GM11168 (cell line): ENCODE measurements at regions not wholly inside any gene's neighbourhood (a gene's known extent, or its start where the extent isn't known, plus 50 kb on each side); places are given as distances from the start of the nearest gene placed in this dataset.

Source experiments
- in situ Hi-C: fragments of 300-500 bp; cut with MboI; formaldehyde crosslinking; loops from one replicate; pipeline ENCODE4 v1.12.0; 2022; ENCODE audit warnings: low sequenced_read_pairs; ENCODE audit not compliant: unreplicated experiment

DNA sequence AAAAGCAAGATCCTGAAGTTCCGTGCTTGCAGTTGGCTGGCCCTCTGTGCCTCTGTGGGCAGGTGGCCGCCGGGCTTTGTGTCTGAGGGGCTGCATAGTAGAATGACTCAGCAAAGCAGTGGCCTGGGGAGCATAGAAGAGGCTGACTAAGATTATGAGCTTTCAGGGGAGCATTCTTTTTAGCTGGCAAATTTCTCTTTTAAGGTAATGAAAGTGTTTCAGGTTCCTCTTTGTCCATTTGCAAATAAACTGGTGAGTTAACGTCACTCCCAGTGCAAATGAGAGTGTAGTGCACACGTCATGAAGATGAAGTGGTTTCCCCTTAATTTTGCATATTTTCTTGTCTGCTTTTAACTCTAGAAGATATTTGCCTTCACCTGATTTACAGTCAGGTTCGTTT lies 98.6 kb downstream of the BCL2L11 start:
- in situ Hi-C loops: no loop called here

DNA sequence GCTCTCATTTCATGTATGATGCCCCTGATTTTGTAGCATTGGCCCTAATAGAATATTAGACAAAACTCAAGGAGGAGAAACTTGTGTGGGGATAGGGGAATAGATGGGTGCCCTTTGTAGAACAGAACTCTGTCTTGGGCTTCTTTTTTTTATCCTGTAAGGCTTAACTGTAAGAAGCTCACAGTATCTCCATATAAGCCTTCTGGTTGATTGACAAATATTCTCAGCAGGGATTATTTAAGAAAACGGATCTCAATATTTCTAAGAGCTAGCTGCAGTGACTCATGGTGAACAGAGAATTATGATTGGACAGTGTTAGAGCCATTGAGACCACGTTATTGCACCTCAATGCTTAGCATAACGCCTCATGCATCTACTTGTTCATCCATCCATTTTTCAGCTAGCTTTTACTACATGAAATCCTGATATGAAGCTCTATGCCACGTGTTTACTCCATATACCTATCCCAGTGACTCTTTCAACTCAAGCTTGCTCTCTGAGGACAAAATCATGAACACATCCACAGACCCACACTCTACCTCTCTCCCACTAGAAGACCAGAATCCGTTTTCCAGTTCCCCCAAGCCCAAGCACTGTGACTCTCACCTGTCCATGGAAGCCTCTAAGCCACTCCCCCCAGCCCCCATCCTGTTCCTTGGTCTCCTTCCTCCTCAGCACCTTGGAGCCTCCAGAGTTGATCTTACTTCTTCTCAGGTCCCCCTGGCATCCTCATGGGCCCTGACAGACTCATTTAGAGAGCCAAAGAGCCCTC lies 99.2 kb downstream of the BCL2L11 start:
- in situ Hi-C loops: no loop called here

DNA sequence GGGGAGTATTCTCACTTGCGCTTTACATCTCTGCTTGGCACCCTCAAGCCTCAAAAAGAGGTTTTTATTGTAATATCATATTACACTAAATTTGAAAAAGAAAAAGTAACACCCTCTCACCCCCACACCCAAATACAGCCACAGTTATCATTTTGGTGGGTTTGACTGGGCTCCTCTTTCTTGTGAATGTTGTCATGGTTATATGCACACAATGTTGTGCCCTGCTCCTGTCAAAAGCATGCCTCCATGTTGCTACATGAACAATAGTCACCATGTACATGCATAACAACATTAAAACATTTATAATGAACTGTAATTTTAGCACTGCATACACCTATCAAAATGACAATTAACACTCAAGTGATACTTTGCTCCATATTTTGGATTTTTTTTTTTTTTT lies 100.2 kb downstream of the BCL2L11 start:
- in situ Hi-C loops: no loop called here

DNA sequence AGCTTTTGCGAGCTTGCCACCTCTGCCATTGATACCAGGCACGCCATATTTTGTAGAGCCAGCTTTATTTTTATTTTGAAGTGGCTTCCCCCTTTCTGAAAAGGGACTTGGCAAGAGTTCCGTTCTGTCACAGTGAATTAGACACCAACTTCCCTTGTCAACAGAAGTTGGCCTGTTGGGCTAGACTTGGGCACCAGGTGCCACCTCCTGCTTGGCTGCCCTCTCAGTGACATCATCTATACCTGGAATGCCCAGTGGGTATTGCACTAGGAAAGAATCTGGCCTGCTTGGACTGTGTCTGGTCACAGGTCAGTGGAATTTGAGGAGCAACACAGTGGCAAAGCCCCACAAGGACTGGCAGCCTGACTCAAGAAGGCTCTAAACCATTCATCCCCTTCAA lies 101.0 kb downstream of the BCL2L11 start:
- in situ Hi-C loops: no loop called here

DNA sequence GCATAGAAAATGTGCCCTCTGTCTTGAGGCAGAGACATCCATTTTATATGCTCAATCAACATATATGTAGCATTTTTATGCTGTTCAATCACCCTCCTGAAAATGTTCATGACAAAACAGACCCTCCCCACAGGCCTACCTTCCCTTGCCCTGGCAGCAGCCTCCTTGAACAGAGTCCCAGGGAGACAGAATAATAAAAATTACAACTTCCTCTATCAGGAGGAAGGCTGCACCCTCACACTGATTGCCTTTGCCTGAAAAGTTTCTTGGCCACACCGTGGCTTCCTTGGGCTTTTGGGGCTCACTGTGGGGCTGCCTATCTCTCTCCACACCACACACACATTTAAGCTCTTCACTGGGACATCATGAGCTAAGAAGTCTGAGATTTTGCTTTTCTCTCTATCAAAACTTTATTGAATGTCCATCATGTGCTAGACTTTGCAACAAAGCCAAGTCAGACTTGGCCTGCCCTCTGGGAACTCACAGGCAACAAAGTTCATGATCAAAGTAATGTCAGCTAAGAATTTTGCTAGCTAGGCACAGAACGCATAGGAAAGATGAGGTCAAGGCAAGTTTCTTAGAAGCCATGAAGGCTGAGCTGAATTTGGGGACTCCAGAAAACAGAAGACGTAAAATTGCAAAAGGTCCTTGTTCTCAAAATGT lies 101.6 kb downstream of the BCL2L11 start:
- in situ Hi-C loops: no loop called here

DNA sequence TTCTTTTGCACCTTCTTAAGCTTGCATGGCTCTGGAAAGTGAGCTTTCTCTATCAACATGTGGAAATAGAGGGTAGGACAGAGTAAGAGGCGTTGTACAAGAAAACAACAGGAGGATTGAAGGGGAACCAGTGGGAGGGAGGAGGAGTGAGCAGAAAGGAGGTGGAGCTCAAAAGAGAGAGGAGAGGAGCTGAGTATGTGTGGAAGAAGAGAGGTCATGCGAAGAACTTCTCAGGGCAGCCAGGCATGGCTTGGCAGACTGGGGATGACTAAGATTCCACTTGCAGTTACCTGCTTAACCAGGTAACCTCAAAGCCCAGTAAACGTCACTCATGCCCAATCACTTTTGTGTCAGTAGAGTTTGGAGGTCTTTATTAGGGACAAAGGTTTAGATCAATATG lies 105.1 kb downstream of the BCL2L11 start:
- in situ Hi-C loops: no loop called here

GRCh38 chr2:111226876-111227700 lies 106.4 kb downstream of the BCL2L11 start:
- in situ Hi-C loops: no loop called here

- in situ Hi-C loops: no loop called here
Observed at GRCh38 chr2:111227716-111228141, 107.0 kb downstream of the BCL2L11 start.

DNA sequence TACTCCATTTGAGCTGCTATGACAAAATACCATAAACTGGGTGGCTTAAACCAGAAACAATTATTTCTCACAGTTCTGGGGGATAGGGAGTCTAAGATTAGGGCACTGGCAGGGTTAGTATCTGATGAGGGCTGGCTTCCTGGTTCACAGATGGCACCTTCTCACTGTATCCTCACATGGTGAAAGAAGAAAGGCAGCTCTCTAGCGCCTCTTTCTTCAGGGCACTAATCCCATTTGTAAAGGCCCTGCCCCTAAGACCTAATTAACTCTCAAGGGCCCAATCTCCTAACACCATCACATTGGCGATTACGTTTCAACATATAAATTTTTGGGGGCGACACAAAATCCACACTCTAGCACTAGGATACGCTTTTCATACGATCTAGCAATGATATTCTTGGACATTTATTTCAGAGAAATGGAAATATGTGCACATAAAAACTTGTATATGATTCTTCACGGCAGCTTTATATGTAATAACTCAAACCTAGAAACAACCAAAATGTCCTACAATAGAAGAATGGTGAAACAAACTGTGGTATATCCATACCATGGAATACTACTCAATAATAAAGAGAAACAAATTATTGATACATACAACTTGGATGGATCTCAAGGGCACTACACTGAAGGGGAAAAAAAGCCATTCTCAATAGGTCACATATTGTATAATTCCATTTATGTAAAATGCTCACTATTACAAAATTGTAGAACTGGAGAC lies 111.0 kb downstream of the BCL2L11 start:
- in situ Hi-C loops: no loop called here

- in situ Hi-C loops: no loop called here
Observed at GRCh38 chr2:111235192-111236015, 114.7 kb downstream of the BCL2L11 start.

- in situ Hi-C loops: no loop called here
Observed at GRCh38 chr2:111236025-111236424, 115.3 kb downstream of the BCL2L11 start.

GRCh38 chr2:111238296-111238695 lies 117.6 kb downstream of the BCL2L11 start:
- in situ Hi-C loops: no loop called here

DNA sequence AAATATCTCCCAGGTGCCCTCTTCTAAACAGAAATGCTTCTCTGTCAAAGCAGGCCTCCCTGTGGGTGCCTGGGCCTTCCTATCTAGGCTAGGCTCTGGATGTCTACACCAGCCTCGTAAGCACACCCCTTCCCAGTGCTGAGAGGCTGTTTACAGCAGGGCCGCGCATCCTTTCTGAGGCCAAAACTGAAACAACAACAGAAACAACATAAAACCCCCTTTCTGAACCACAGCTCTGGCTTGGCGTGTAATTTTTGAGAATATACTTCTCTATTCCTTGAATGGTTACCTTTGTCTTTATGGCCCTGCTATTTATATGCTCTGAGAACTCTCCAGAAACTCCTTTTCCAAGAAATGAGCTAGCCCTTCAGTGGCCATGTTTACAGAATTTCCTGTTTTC lies 118.4 kb downstream of the BCL2L11 start:
- in situ Hi-C loops: no loop called here

- in situ Hi-C loops: no loop called here
Observed at GRCh38 chr2:111239581-111240249, 119.0 kb downstream of the BCL2L11 start.

DNA sequence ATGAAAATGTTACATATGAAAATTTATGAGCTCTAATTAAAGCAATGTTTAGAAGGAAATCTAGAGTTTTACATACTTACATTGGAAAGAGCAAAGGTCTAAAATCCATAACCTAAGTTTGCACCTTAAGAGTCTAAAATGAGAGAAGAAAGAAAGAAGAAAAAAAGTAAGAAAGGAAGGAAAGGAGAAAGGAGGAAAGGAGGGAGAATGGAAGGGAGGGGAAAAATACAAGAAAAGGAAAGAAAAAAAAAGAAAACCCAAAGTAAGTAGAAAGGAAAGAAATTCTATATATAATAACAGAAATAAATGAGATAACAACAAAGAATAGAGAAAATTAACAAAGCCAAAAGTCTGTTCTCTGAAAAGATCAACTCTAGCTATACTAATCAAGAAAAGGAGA lies 122.6 kb downstream of the BCL2L11 start:
- in situ Hi-C loops: no loop called here

DNA sequence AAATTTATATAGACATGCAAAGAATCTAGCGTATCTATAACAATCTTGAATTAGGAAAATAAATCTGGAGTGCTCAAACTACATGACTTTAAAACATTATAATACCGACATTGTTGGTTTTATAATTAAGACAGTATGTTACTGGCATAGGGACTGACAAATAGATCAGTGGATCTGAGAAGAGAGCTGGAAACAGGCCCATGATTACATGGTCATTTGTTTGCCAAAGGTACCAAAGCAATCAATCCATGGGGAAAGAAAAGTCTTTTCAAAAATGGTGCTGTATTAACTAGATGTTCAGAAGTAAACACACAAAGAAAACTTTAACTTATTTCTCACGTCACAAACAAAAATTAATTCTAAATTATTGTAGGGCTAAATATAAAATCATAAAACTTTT lies 124.2 kb downstream of the BCL2L11 start:
- in situ Hi-C loops: no loop called here

GRCh38 chr2:111246620-111247061 lies 125.9 kb downstream of the BCL2L11 start:
- in situ Hi-C loops: no loop called here

DNA sequence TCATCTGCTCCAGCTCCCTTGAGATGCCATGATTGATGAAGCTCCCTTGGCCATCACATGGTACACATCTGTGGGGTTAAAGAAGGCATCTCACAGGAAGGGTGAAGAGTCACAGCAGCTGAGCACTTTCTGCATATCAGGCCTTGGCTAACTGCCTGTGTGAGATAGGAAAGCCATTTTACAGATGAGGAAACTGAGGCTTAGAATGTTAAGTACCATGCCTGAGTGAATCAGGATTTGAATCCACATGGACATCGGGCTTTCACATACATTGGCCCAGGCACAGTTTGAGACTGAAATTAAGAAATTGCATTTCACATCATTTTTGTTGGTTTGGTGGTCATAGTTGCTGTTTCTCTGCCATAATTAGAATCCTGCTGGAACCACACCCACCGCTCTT lies 126.8 kb downstream of the BCL2L11 start:
- in situ Hi-C loops: no loop called here

DNA sequence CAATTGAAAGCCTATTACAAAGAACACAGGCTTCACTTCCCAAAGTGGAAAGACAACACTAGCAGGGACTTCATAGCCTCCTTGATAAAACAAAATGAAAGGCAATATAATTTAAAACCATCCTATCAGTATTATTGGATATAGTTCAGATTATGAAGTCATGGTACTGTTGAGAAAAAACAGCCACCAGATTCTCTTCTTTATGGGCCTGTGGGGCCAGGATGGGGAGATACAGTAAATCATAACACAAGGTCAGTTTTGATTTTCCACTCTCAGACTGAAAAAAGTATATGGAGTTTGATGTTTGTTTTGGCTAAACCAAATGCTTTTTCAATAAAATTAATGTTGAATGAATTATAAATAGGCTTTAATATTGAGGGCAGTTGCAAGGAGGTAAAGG lies 129.1 kb downstream of the BCL2L11 start:
- in situ Hi-C loops: no loop called here
